UCSD-AML1 (cell line): ENCODE measurements at regions not wholly inside any gene's neighbourhood (a gene's known extent, or its start where the extent isn't known, plus 50 kb on each side); places are given as distances from the start of the nearest gene placed in this dataset.
"Not testable (repeated sequence)": the region's sequence is repeated elsewhere in the genome, so short reads cannot be mapped to it uniquely, and the experiment has no call there.

Experiments
- DNase-seq: peaks from one replicate; lab custom pipeline; 2025; ENCODE audit not compliant: unreplicated experiment; lab: John Stamatoyannopoulos, UW

- DNase-seq: no peak
These were observed 643.9 kb upstream of the VRK2 start for GRCh38 chr2:57402755-57403154.

GRCh38 chr2:57407772-57408201 lies 638.8 kb upstream of the VRK2 start:
- no peak for DNase-seq

DNA sequence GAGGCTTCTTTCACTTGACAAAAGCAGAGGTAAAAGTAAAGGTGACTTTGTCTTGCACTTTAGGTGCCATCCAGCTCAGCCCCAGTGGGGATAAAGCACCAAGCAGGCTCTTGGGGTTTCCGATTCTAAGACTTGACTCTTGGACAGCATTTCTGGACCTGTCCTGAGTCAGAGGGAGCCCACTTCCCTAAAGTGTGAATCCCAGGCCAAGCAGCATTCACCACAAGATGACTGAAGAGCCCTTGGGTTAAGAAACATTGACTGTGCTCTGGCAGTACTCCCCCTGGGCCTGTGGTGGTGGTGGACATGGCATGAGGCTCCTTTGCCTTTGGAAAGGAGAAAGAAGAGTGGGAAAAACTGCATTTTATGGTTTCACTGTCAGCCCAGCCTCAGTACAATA lies 638.0 kb upstream of the VRK2 start:
- no peak for DNase-seq

DNA sequence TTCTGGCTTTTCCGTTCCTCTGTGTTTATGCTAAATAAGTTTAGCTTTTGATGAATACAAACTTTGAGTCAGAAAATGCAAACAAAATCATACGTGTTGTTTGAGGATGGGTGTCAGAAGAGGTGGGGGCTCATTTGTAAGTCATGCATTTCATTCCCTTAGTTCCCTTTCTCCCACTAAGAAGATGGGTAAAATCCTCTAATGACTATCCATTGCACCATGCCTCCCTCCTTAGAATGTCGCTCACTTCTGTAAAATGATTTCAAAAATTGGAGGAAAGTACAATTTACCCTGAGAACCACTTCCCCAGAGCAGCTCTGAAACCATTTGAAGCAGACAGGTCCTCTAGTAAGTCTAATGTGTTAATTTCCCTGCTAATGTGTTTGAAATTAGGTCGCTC lies 629.6 kb upstream of the VRK2 start:
- DNase-seq: no peak

- DNase-seq: not testable (repeated sequence)
These were observed 627.7 kb upstream of the VRK2 start for GRCh38 chr2:57418859-57419346.

DNA sequence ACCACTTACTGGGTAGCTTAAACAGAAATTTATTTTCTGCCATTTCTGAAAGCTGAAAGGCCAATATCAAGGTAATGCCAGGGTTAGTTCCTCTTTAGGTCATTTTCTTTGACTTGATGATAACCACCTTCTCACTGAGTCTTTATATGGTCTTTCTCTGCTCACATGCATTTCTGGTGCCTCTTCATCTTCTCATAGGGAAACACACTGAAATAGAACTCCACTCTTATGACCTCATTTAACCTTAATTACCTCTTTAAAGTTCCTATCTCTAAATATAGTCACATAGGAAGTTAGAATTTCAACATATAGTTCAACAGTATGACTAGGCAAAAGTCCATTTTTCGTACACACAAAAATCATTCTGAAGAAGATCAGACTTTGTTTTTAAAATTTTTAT lies 616.8 kb upstream of the VRK2 start:
- no peak for DNase-seq

DNA sequence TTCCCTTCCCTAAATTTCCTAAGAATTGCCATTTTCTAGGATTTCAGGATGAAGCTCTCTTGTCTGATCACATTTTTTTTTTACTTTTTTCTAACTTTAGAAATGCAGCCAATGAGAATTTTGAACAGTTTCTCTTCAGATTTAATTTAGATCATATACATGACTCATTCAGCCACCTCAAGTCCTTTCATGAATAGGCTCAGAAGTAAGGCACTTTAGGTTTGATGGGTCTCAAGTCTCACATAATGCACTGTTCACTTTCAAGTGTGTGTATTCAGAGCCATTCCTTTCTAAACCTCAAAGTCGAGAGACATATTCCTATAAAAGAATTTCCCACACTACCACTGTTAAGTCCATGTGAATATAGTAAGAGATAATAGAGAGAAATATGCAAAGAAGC lies 614.1 kb upstream of the VRK2 start:
- DNase-seq: no peak

- no peak for DNase-seq
These were observed 612.2 kb upstream of the VRK2 start for GRCh38 chr2:57434441-57434840.

DNA sequence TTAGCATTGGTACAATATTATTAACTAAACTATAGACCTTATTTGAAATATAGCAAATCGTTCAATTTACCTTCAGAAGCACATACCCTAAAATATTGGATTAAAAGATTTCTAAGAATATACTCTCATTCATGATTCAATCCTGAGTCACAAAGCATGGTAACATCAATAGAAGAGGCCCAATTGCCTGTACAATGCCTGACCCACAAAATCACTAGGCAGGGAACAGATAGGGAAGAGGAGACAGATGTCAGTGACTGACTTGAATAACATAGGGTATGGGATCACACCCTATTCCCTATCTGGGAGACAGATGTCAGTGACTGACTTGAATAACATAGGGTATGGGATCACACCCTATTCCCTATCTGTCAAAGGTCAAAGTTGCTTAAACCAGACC lies 611.6 kb upstream of the VRK2 start:
- DNase-seq: no peak

DNA sequence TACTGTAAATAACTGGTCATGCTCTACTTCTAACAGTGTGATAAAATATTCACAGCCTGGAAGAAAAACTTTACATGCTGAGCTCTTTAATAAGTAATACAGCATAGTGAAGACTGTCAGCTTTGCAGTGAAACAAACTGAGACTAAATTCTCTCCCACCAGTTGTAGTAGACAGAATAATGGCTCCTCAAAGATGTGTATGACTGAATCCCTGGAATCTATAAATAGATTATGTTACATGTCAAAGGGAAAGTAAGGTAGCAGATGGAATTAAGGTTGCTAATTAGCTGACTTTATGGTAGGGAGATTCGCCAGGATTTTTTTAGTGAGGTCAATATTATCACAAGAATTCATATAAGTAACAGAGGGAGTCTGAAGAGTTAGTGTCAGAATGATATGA lies 609.5 kb upstream of the VRK2 start:
- no peak for DNase-seq

DNA sequence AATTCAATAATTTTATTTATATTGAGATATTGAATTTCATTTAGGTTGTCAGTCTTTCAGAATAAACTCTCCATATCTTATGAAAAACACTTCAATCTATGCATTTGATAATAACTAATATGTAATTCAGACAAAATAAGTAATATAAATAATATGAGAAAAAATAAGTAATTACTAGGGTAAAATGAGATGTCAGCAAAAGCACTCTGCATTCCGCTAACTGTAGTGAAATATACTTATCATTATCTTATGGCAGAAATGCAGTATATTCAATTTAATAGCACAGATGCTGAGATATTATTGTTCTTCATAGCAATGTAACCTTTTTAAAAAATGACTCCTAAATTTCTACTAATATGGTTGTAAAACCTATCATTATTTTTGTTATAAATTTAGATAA lies 606.2 kb upstream of the VRK2 start:
- no peak for DNase-seq

- no peak for DNase-seq
These were observed 603.5 kb upstream of the VRK2 start for GRCh38 chr2:57443086-57443485.

DNA sequence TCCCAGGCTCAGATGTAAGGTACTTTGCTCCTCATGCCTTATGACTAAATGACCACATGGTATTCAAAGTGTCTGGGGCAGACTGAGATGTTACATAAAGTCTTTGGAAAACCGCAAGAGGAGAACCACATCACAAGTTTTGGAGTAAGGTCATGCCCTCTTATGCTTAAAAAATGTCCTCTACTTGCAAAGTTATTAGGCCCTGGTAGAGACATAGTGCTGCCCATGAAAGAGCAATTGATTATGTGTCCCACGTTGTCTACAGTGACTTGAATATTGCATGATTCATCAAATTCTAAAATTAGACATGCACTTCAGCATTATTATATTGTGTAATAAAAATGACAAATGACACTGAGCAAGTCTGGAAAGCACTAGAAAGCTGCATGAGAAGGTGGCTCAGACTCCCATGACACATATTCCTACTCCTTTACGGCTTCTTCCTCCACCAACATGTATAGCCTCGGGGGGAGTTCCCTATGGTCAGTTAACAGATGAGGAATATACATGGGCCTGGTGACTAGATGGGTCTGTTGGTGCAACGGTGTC lies 602.6 kb upstream of the VRK2 start:
- DNase-seq: peak; percentile 4

DNA sequence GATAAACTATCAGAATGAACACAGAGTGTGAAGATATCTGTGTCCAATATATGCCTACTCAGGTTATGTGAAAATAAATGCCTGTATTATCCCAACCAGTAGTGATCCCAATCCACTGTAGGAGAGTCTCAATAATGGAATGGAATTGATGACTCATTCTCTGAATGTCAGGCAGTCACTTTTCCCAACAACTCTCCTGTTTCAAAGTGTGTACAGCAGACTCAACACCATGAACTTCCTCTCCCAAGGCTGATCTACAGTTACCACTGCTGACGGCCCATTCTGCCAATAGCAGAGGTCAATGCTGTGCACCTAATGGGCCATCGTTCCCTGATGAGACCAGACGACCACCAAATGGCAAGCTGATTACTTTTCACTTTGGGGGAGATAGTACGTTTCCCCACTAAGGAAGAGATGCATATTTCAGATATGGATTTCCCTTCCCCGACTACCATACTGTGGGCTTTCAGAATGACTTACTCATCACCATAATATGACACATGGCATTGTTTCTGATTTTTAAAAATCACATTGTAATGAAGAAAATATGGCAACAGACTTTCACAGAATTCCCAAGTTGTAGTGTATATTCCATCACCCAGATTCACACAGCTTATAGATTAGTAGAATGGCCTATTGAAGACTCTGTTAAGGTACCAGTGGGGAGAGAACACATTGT lies 601.7 kb upstream of the VRK2 start:
- peak; percentile 2 for DNase-seq

DNA sequence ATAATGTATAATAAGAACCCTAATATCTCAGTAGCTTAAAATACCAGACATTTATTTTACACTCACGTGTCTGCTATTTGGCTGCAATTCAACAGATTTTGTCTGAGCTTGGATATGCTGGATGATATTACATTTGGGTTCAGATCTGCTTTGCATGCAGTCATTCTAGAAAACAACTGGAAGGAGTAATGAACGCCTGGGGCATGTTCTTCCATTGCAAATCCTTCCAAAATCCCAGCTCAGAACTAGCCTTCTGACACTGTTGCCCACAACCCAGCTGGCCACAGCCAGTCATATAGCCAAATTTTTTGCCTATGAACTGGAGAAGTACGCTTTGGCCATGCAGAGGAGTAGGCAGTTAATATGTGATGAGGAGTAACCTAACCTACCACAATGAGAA lies 597.8 kb upstream of the VRK2 start:
- DNase-seq: peak; percentile 2

DNA sequence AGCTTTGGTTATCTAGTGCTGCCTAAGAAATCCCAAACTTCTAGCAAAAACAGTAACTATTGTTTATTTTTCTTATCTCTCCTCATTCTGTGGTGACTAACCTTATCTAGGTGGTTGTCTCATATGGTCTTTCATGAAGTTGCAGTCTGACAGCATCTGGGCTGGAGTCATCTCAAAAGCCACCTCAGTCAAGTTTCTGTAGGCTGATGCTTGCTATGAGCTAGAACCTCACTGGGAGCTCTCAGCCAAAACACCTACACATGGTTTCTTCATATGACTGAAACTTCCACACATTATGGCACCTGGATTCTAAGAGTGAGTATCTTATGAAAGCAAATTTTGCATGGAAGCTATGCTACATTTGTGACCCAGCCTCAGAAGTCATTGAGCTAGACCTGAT lies 596.4 kb upstream of the VRK2 start:
- no peak for DNase-seq

DNA sequence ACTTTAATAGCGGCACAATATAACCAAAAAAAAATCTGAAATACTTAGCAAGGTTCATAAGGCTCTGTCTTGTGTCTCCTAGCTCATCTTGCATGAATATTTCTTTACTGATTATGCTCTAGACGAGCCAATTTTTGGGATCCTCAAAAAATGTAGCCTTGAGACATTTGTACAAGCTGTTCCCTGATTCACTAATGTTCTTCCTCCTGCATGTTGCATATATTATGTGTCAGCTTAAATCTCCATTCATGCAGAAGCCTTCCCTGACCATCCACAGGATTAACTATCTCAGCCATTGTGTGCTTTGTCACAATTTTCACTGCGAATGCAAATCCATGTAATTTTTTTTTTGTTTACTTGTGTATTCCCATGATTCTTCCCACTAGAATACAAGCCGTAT lies 594.0 kb upstream of the VRK2 start:
- DNase-seq: no peak

GRCh38 chr2:57453945-57454344 lies 592.7 kb upstream of the VRK2 start:
- no peak for DNase-seq

- no peak for DNase-seq
These were observed 586.0 kb upstream of the VRK2 start for GRCh38 chr2:57460396-57461276.

DNA sequence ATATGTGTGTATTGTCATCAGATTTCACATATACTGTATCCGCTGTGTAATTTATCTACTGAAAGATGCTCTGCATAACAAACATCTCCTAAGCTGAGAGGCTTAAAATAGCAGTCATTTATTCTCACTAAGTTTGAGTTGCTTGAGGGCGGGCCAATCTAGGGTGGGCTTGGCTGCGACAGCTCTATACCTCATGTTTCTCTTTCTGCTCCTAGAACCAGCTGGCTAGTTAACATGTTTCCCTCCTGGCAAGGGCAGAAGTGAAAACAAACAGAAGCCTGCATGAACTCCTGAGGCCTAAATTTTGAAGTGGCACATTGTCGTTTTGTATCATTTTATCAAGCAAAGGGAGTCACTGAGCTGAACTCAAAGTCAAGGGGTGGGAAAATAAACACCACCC lies 585.0 kb upstream of the VRK2 start:
- no peak for DNase-seq

GRCh38 chr2:57465067-57465466 lies 581.5 kb upstream of the VRK2 start:
- no peak for DNase-seq

- DNase-seq: no peak
These were observed 580.6 kb upstream of the VRK2 start for GRCh38 chr2:57465967-57466366.
